ENCODE measurements at regions not wholly inside any gene's neighbourhood (a gene's known extent, or its start where the extent isn't known, plus 50 kb on each side); places are given as distances from the start of the nearest gene placed in this dataset.

- TF ChIP-seq EP300 (IDR thresholded peaks at IDR 0.05; ENCODE audit: low read depth), result no peak
- no peak for TF ChIP-seq POLR2A (IDR thresholded peaks at IDR 0.05)
Observed at GRCh38 chr2:121007490-121007853, 271.8 kb downstream of the GLI2 start.
